22Rv1 (cell line): ENCODE measurements at regions not wholly inside any gene's neighbourhood (a gene's known extent, or its start where the extent isn't known, plus 50 kb on each side); places are given as distances from the start of the nearest gene placed in this dataset.

ENCODE experiments used
- ZFX ChIP-seq: fragments of 450-650 bp; IDR thresholded peaks from 2 replicates; pipeline ENCODE4 v1.6.1; 2017; ENCODE audit warnings: antibody characterized with exemption, borderline replicate concordance
- TF ChIP-seq, protein P1 (sequence below): fragments of 450-650 bp; IDR thresholded peaks from 2 replicates; pipeline ENCODE4 v1.5.1; 2017; ENCODE audit warnings: mild to moderate bottlenecking

DNA sequence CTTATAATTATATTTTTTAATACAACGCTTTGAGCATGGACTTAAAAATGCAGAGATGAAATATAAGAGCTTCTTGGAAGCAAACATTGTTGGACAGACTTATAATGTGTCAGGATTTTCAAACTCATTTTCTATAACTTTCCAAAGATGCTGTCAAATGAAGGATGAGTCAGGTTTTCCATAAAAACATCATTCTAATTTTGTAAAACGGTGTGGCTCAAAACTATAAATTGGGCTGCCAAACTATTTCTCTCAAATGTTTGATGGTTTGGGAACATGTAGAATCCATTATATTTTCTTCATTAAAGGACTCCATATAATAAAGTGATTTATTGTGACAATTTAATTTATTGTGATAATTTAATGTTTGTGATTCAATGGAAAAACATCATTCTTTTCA lies 511.2 kb downstream of the USP25 start:
- TF ChIP-seq, protein P1, sequence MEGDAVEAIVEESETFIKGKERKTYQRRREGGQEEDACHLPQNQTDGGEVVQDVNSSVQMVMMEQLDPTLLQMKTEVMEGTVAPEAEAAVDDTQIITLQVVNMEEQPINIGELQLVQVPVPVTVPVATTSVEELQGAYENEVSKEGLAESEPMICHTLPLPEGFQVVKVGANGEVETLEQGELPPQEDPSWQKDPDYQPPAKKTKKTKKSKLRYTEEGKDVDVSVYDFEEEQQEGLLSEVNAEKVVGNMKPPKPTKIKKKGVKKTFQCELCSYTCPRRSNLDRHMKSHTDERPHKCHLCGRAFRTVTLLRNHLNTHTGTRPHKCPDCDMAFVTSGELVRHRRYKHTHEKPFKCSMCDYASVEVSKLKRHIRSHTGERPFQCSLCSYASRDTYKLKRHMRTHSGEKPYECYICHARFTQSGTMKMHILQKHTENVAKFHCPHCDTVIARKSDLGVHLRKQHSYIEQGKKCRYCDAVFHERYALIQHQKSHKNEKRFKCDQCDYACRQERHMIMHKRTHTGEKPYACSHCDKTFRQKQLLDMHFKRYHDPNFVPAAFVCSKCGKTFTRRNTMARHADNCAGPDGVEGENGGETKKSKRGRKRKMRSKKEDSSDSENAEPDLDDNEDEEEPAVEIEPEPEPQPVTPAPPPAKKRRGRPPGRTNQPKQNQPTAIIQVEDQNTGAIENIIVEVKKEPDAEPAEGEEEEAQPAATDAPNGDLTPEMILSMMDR, result no peak
- TF ChIP-seq ZFX, result no peak
